GM12878 (cell line): ENCODE measurements at regions not wholly inside any gene's neighbourhood (a gene's known extent, or its start where the extent isn't known, plus 50 kb on each side); places are given as distances from the start of the nearest gene placed in this dataset.

Experiments used
- ATAC-seq: fragments of 200-7000 bp; cut with Tn5 transposase; 3 replicates; pipeline ENCODE4 v1.9.1; 2020; ENCODE audit warnings: mild to moderate bottlenecking, moderate library complexity
- BruUV-seq: library from RNA; stranded (reverse); fragments of 400-500 nt; replicated peaks from 2 replicates; lab custom pipeline; 2021; lab: Mats Ljungman, UMichigan
- CTCF ChIA-PET: fragments of 300-600 bp; sonication (Branson Sonifier 250); formaldehyde crosslinking; extraction: SDS; loops from one replicate; lab custom pipeline; 2021; ENCODE audit warnings: inconsistent platforms; lab: Yijun Ruan, JAX
- POLR2A ChIA-PET: fragments of 350-600 bp; formaldehyde crosslinking; extraction: SDS; loops from one replicate; lab custom pipeline; 2021; ENCODE audit warnings: inconsistent platforms; lab: Charles Lee
- RAD21 ChIA-PET: fragments of 300-600 bp; sonication (Branson Sonifier 250); formaldehyde crosslinking; loops from one replicate; lab custom pipeline; 2023; ENCODE audit warnings: antibody characterized with exemption; ENCODE audit not compliant: unreplicated experiment; lab: Charles Lee
- SMC1A ChIA-PET: fragments of 300-600 bp; sonication (Branson Sonifier 250); formaldehyde crosslinking; loops from one replicate; lab custom pipeline; 2023; ENCODE audit not compliant: unreplicated experiment, uncharacterized antibody; lab: Charles Lee
- DNase-seq: peaks from one replicate; pipeline ENCODE4 v3.0.0-alpha.2; 2011; ENCODE audit warnings: low read depth, low spot score
- FAIRE-seq: peaks from 3 replicates; lab custom pipeline; 2011; peaks lifted over from hg19 to GRCh38; lab: Jason Lieb, UNC
- H2AFZ ChIP-seq: 2 replicates; pipeline ENCODE4 v1.6.0; 2011; ENCODE audit warnings: low read depth, low read length, control low read depth; ENCODE audit not compliant: control insufficient read depth
- H3K27ac ChIP-seq: 2 replicates; pipeline ENCODE4 v1.5.1; 2011; ENCODE audit warnings: control low read depth; ENCODE audit not compliant: control insufficient read depth, insufficient read depth
- H3K27me3 ChIP-seq, 2 experiments: replicated peaks in 1 of 2; 2 replicates each; pipeline versions ENCODE4 v1.6.0 to v1.6.1; 2011; ENCODE audit warnings: low read length in 1 of 2; ENCODE audit not compliant: control insufficient read depth in 2 of 2, insufficient read depth in 2 of 2
- H3K36me3 ChIP-seq, 2 experiments: 2 replicates each; pipeline ENCODE4 v1.5.1; 2011; ENCODE audit warnings: low read length in 1 of 2; ENCODE audit not compliant: control insufficient read depth in 2 of 2, insufficient read depth in 2 of 2
- H3K4me1 ChIP-seq: 2 replicates; pipeline ENCODE4 v1.6.1; 2011; ENCODE audit warnings: mild to moderate bottlenecking, low read length, moderate library complexity, mixed read lengths; ENCODE audit not compliant: control insufficient read depth, insufficient read depth
- H3K4me2 ChIP-seq: 2 replicates; pipeline ENCODE4 v1.6.0; 2011; ENCODE audit warnings: control low read depth; ENCODE audit not compliant: control insufficient read depth, insufficient read depth
- H3K4me3 ChIP-seq: fragments of 200-600 bp; sonication (generic); 2 replicates; pipeline ENCODE4 v1.5.1; 2016
- H3K79me2 ChIP-seq: 2 replicates; pipeline ENCODE4 v1.6.0; 2011; ENCODE audit warnings: low read length; ENCODE audit not compliant: control insufficient read depth, insufficient read depth
- H3K9ac ChIP-seq: 2 replicates; pipeline ENCODE4 v1.8.0; 2011; ENCODE audit warnings: low read length, control low read depth, mixed read lengths; ENCODE audit not compliant: control insufficient read depth, insufficient read depth
- H3K9me3 ChIP-seq: replicated peaks from 3 replicates; pipeline ENCODE4 v1.5.1; 2011; ENCODE audit warnings: mild to moderate bottlenecking, low read length; ENCODE audit not compliant: control insufficient read depth, insufficient read depth
- H4K20me1 ChIP-seq: 2 replicates; pipeline ENCODE4 v1.6.0; 2011; ENCODE audit not compliant: control insufficient read depth, insufficient read depth
- ETV6 ChIP-seq, 2 experiments: fragments of 450-650 bp in 1 of 2; IDR thresholded peaks in 1 of 2; conservative IDR thresholded peaks in 1 of 2; 2 replicates each; pipeline ENCODE4 v1.6.1; 2014; ENCODE audit warnings: antibody characterized with exemption in 1 of 2, borderline replicate concordance in 1 of 2, low read depth in 1 of 2, mild to moderate bottlenecking in 1 of 2, moderate library complexity in 1 of 2
- EZH2 ChIP-seq: IDR thresholded peaks from 2 replicates; pipeline ENCODE4 v1.6.1; 2012; ENCODE audit warnings: low read depth, mild to moderate bottlenecking, control low read depth, inconsistent platforms, low read length, borderline replicate concordance; ENCODE audit not compliant: control insufficient read depth
- GABPA ChIP-seq: IDR thresholded peaks from 2 replicates; pipeline ENCODE4 v1.6.1; 2014; ENCODE audit warnings: antibody characterized with exemption, low read depth, mild to moderate bottlenecking, inconsistent platforms
- JUNB ChIP-seq: IDR thresholded peaks from 2 replicates; pipeline ENCODE4 v1.6.1; 2016; ENCODE audit warnings: antibody characterized with exemption, mild to moderate bottlenecking
- TAF1 ChIP-seq: IDR thresholded peaks from 2 replicates; pipeline ENCODE4 v1.6.1; 2011; ENCODE audit warnings: mild to moderate bottlenecking, low read depth, low read length, borderline replicate concordance
- TCF12 ChIP-seq: IDR thresholded peaks from 2 replicates; pipeline ENCODE4 v1.6.1; 2011; ENCODE audit warnings: low read depth, mild to moderate bottlenecking, low read length
- YY1 ChIP-seq: IDR thresholded peaks from 2 replicates; pipeline ENCODE4 v1.6.1; 2011; ENCODE audit warnings: low read depth, mild to moderate bottlenecking, low read length
- ZNF24 ChIP-seq: fragments of 450-650 bp; IDR thresholded peaks from 2 replicates; pipeline ENCODE4 v1.6.1; 2017; ENCODE audit warnings: antibody characterized with exemption, mild to moderate bottlenecking
- in situ Hi-C: fragments of 300-500 bp; cut with MboI; formaldehyde crosslinking; loops from 9 replicates; pipeline ENCODE4 v1.14.3; 2018; ENCODE audit warnings: mixed read lengths
- intact Hi-C: fragments of 100-400 bp; cut with micrococcal nuclease; formaldehyde crosslinking; loops from one replicate; pipeline ENCODE4 v1.14.2; 2022; ENCODE audit not compliant: unreplicated experiment
- TF ChIP-seq, protein P1 (sequence below): IDR thresholded peaks from 2 replicates; pipeline ENCODE4 v1.6.1; 2011; ENCODE audit warnings: low read depth, low read length, improper control_type of control experiment, borderline replicate concordance
- TF ChIP-seq, protein P2 (sequence below): IDR thresholded peaks from 2 replicates; pipeline ENCODE4 v1.6.1; 2011; ENCODE audit warnings: borderline replicate concordance, low read depth, mild to moderate bottlenecking, moderate library complexity, mixed read lengths, low read length; ENCODE audit not compliant: insufficient read depth; ENCODE audit errors: extremely low read length
- TF ChIP-seq, protein P3 (sequence below): IDR thresholded peaks from 2 replicates; pipeline ENCODE4 v1.6.1; 2012; ENCODE audit warnings: mild to moderate bottlenecking, low read depth, low read length

DNA sequence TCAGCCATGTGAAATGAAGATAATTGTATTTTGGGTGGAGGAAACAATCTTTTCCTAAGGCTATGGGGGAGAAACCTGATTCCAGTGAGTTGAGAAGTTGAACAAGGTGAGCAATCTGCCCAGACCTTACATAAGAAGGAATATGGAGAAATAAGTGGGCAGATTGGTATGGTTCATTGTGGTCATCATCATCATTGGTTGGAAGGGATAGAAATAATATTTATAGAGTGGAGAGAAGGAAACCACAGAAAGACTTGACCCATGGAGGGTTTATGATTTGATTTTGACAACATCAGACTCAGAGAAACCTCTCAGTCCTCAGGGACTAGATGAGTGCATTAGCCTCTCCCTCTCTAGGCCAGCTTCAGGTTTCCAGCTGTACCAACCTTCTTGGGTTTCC is 177.9 kb upstream of the NEIL3 start:
- Histone ChIP-seq H3K9ac (no peak overlapping the region), H3K36me3 (no peaks in the 10 kb centered on the region), H3K9me3 (no peaks in the 10 kb centered on the region), H2AFZ (no peak overlapping the region), H4K20me1 (no peaks in the 10 kb centered on the region), H3K4me3 (no peak overlapping the region), H3K4me1 (no peaks in the 10 kb centered on the region), H3K79me2 (no peaks in the 10 kb centered on the region), H3K27ac (no peak overlapping the region), H3K27me3 (no peaks in the 10 kb centered on the region), H3K4me2 (no peak overlapping the region)
- DNase-seq: no peak
- CTCF ChIA-PET: no interaction called here
- TF ChIP-seq JUNB: no peak
- TF ChIP-seq, protein P1, sequence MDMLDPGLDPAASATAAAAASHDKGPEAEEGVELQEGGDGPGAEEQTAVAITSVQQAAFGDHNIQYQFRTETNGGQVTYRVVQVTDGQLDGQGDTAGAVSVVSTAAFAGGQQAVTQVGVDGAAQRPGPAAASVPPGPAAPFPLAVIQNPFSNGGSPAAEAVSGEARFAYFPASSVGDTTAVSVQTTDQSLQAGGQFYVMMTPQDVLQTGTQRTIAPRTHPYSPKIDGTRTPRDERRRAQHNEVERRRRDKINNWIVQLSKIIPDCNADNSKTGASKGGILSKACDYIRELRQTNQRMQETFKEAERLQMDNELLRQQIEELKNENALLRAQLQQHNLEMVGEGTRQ: no peak
- TF ChIP-seq, protein P2, sequence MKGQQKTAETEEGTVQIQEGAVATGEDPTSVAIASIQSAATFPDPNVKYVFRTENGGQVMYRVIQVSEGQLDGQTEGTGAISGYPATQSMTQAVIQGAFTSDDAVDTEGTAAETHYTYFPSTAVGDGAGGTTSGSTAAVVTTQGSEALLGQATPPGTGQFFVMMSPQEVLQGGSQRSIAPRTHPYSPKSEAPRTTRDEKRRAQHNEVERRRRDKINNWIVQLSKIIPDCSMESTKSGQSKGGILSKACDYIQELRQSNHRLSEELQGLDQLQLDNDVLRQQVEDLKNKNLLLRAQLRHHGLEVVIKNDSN: no peak
- TF ChIP-seq EZH2: no peak
- no peak for TF ChIP-seq TAF1
- TF ChIP-seq GABPA: no peak
- TF ChIP-seq, protein P3, sequence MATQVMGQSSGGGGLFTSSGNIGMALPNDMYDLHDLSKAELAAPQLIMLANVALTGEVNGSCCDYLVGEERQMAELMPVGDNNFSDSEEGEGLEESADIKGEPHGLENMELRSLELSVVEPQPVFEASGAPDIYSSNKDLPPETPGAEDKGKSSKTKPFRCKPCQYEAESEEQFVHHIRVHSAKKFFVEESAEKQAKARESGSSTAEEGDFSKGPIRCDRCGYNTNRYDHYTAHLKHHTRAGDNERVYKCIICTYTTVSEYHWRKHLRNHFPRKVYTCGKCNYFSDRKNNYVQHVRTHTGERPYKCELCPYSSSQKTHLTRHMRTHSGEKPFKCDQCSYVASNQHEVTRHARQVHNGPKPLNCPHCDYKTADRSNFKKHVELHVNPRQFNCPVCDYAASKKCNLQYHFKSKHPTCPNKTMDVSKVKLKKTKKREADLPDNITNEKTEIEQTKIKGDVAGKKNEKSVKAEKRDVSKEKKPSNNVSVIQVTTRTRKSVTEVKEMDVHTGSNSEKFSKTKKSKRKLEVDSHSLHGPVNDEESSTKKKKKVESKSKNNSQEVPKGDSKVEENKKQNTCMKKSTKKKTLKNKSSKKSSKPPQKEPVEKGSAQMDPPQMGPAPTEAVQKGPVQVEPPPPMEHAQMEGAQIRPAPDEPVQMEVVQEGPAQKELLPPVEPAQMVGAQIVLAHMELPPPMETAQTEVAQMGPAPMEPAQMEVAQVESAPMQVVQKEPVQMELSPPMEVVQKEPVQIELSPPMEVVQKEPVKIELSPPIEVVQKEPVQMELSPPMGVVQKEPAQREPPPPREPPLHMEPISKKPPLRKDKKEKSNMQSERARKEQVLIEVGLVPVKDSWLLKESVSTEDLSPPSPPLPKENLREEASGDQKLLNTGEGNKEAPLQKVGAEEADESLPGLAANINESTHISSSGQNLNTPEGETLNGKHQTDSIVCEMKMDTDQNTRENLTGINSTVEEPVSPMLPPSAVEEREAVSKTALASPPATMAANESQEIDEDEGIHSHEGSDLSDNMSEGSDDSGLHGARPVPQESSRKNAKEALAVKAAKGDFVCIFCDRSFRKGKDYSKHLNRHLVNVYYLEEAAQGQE: no peak
- TF ChIP-seq ZNF24: no peak
- no peak for TF ChIP-seq TCF12
- TF ChIP-seq ETV6 (conservative IDR thresholded peaks at IDR 0.05 in 1 of 2, IDR thresholded peaks at IDR 0.05 in 1 of 2; ENCODE audit: borderline replicate concordance in 1 of 2, low read depth in 1 of 2): no peak
- TF ChIP-seq YY1: no peak
- ATAC-seq: no peak
- no peak for FAIRE-seq
- BruUV-seq: no TSS peak
- RAD21 ChIA-PET: no interaction called here
- intact Hi-C loops (no loop called here), in situ Hi-C loops (no loop called here)
- SMC1A ChIA-PET: no interaction called here
- POLR2A ChIA-PET: no interaction called here
